AG04449 (cell line): ENCODE measurements at regions not wholly inside any gene's neighbourhood (a gene's known extent, or its start where the extent isn't known, plus 50 kb on each side); places are given as distances from the start of the nearest gene placed in this dataset.

ENCODE experiments used
- CTCF ChIA-PET: fragments of 350-600 bp; formaldehyde crosslinking; extraction: SDS; loops from one replicate; lab custom pipeline; 2021; ENCODE audit warnings: antibody characterized with exemption; lab: Yijun Ruan, JAX
- POLR2A ChIA-PET: fragments of 400-600, 350-600 bp; formaldehyde crosslinking; extraction: SDS; loops from one replicate; lab custom pipeline; 2020; ENCODE audit warnings: antibody characterized with exemption, inconsistent platforms; lab: Yijun Ruan, JAX
- DNase-seq: peaks from one replicate; pipeline ENCODE4 v3.0.0-alpha.2; 2010; ENCODE audit warnings: low read depth, low spot score
- H3K4me3 ChIP-seq: 2 replicates; pipeline ENCODE4 v1.5.1; 2011; ENCODE audit warnings: low read depth, mild to moderate bottlenecking, control low read depth, low read length
- TF ChIP-seq, protein P1 (sequence below): IDR thresholded peaks from one replicate; pipeline ENCODE4 v1.5.1; 2011; ENCODE audit warnings: mild to moderate bottlenecking, moderate library complexity, low read length, control low read depth, inconsistent platforms; ENCODE audit not compliant: insufficient read depth; ENCODE audit errors: missing control alignments

GRCh38 chr2:226270285-226271058 is 529.1 kb downstream of the IRS1 start:
- no peak overlapping the region for H3K4me3 ChIP-seq
- ChIA-PET POLR2A (no interaction called here), CTCF (no interaction called here)
- DNase-seq = no peak
- TF ChIP-seq, protein P1, sequence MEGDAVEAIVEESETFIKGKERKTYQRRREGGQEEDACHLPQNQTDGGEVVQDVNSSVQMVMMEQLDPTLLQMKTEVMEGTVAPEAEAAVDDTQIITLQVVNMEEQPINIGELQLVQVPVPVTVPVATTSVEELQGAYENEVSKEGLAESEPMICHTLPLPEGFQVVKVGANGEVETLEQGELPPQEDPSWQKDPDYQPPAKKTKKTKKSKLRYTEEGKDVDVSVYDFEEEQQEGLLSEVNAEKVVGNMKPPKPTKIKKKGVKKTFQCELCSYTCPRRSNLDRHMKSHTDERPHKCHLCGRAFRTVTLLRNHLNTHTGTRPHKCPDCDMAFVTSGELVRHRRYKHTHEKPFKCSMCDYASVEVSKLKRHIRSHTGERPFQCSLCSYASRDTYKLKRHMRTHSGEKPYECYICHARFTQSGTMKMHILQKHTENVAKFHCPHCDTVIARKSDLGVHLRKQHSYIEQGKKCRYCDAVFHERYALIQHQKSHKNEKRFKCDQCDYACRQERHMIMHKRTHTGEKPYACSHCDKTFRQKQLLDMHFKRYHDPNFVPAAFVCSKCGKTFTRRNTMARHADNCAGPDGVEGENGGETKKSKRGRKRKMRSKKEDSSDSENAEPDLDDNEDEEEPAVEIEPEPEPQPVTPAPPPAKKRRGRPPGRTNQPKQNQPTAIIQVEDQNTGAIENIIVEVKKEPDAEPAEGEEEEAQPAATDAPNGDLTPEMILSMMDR = no peak

GRCh38 chr2:226267516-226268289 is 531.9 kb downstream of the IRS1 start:
- no peak overlapping the region for H3K4me3 ChIP-seq
- POLR2A ChIA-PET = no interaction called here
- no peak for DNase-seq
- CTCF ChIA-PET = no interaction called here
- TF ChIP-seq, protein P1 = no peak

GRCh38 chr2:226256709-226257376 is 542.8 kb downstream of the IRS1 start:
- POLR2A ChIA-PET = no interaction called here
- no peak overlapping the region for H3K4me3 ChIP-seq
- TF ChIP-seq, protein P1 = no peak
- DNase-seq = no peak
- CTCF ChIA-PET = interaction anchor here (1.1 to 1.6 kb wide), 2 partner anchors 17 to 30 kb away, joined by 3 to 4 read pairs; no protein-coding TSS in a partner anchor

DNA sequence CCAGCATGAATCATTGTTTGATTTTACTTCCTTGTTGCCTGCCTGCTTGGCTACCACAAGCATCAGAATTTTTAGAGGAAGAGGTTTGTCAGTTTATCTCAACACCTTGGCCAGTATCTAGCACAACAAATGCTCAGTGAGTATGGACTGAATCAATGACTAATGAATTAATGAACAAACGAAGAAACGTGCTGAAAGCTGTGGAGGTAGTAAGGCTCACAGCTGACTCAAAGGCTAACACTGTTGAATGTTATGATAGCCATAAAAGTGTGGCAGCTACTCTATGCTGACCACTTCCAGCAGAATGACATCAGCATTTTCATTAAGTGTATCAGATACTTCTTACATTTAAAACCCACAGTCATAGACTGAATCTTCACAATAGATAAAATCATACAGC is 543.4 kb downstream of the IRS1 start:
- CTCF ChIA-PET = interaction anchor here (1.6 kb wide), 1 partner anchor 18 kb away, joined by 3 read pairs; no protein-coding TSS in a partner anchor
- H3K4me3 ChIP-seq = no peak overlapping the region
- DNase-seq = peak; percentile 36
- TF ChIP-seq, protein P1 = no peak
- POLR2A ChIA-PET = no interaction called here

GRCh38 chr2:226251661-226252060 is 548.0 kb downstream of the IRS1 start:
- DNase-seq = no peak
- TF ChIP-seq, protein P1 = no peak
- POLR2A ChIA-PET = no interaction called here
- no peak overlapping the region for H3K4me3 ChIP-seq
- CTCF ChIA-PET = no interaction called here
